HG02571 (cell line): ENCODE measurements at regions not wholly inside any gene's neighbourhood (a gene's known extent, or its start where the extent isn't known, plus 50 kb on each side); places are given as distances from the start of the nearest gene placed in this dataset.
"Not testable (repeated sequence)": the region's sequence is repeated elsewhere in the genome, so short reads cannot be mapped to it uniquely, and the experiment has no call there.

Experiments used
- ATAC-seq: cut with Tn5 transposase; IDR thresholded peaks from one replicate; pipeline ENCODE4 v1.9.1; 2021; ENCODE audit warnings: mild to moderate bottlenecking, moderate library complexity; ENCODE audit not compliant: unreplicated experiment

GRCh38 chr7:150045596-150045995, 171.8 kb downstream of the ATP6V0E2 start:
- ATAC-seq: not testable (repeated sequence)

GRCh38 chr7:150046290-150047194, 172.8 kb downstream of the ATP6V0E2 start:
- not testable (repeated sequence) for ATAC-seq

DNA sequence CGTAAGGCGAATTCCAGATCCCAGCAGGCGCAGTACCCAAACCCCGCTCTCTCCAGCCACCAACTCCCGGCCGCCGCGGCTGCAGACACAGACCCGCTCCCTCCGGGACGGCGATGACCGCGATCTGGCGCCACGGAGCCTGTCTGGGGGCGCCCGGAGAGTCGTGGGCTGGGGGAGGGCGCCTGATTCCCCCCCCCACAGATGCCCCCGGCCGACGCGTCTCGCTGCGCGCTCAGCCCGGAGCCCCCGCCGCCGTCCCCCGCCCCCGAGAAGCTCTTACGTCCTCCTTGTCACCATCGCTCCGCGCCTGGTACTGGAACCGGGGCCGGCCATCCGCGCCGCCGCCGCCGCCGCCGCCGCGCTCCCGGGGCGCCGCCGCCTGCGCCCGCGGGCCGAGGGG, 173.6 kb downstream of the ATP6V0E2 start:
- ATAC-seq: not testable (repeated sequence)

GRCh38 chr7:150047772-150048171, 174.0 kb downstream of the ATP6V0E2 start:
- not testable (repeated sequence) for ATAC-seq

GRCh38 chr7:150048244-150049011, 174.7 kb downstream of the ATP6V0E2 start:
- ATAC-seq: not testable (repeated sequence)

GRCh38 chr7:150049012-150049655, 175.4 kb downstream of the ATP6V0E2 start:
- not testable (repeated sequence) for ATAC-seq

DNA sequence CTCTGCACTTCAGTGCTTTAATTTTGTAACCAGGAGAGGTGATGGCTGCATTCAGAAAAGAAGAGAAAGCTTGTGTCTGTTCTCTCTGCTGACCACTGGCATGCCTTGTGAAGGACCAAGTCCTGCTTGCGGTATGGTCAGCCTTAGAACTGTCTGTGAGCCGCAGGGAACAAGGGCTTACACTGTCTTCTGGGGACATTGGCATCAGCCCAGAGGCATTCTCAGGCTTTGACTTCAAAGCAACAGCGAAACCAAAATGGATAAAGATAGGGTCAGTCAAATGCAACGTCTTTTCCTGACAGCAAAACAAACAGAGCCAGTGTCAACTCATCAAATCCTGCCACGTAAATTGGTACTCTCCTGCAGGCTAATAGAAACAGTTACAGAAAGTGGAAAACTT, 179.6 kb downstream of the ATP6V0E2 start:
- not testable (repeated sequence) for ATAC-seq

DNA sequence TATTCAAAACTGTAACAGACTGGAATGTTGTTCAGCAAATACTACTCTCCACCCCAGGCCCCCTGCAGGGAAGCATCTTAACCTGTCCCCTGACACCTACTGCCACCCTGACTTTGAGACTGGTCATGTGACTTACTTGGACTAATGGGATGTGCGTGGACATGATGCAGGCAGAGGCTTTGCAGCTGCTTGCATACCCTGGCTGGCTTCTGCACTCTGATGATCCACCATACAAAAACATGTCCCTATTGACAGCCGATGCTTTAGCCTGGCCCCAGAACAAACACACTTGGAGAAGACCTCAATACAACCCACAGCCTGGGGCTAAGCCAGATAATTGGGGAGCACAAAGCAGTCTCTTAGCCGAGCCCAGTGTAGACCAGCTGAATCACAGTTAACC, 180.5 kb downstream of the ATP6V0E2 start:
- not testable (repeated sequence) for ATAC-seq

GRCh38 chr7:150060259-150061221, 186.8 kb downstream of the ATP6V0E2 start:
- peak; percentile 99 for ATAC-seq

DNA sequence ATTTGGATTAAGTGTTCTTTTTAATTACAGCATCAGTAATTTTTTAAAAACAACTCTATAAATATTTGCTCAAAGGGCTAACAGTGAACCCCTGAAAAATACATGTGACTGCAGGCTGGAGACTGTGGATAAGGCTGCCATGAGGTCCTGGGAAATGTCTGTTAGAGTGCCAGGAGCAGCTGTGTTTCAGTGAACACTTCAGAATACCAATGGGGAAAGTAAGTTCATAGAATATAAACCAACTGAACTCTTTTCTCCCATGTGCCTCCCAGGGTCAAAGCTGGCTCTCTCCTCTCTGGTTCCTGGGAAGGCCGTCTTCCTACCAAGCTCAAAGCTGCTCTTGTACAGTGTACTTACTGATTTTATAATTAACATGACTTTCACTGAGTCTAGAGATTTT, 189.4 kb downstream of the ATP6V0E2 start:
- ATAC-seq: not testable (repeated sequence)

- not testable (repeated sequence) for ATAC-seq
Observed at GRCh38 chr7:150069555-150070313, 196.0 kb downstream of the ATP6V0E2 start.

- not testable (repeated sequence) for ATAC-seq
Observed at GRCh38 chr7:150077543-150077942, 203.8 kb downstream of the ATP6V0E2 start.

GRCh38 chr7:150081865-150082264, 208.1 kb downstream of the ATP6V0E2 start:
- ATAC-seq: not testable (repeated sequence)

DNA sequence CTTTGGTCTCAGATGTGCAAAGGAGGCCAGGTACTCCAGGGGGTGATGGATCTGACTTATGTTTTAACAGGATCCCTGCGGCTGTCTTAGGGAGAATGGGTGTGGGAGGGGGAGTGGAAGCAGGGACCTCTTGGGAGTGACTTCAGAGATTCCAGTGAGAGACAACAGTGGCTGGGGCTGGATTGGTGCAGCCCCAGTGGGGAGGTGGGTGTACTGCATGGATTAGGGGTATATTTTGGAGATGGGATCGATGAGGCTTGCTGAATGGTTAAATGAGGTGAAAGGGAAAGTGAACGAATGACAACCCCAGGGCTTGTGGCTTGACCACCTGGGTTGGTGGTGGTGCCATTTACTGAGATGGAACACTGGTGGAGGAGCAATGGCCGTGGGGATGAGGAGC, 211.0 kb downstream of the ATP6V0E2 start:
- not testable (repeated sequence) for ATAC-seq

GRCh38 chr7:150087478-150087877, 213.7 kb downstream of the ATP6V0E2 start:
- ATAC-seq: not testable (repeated sequence)

DNA sequence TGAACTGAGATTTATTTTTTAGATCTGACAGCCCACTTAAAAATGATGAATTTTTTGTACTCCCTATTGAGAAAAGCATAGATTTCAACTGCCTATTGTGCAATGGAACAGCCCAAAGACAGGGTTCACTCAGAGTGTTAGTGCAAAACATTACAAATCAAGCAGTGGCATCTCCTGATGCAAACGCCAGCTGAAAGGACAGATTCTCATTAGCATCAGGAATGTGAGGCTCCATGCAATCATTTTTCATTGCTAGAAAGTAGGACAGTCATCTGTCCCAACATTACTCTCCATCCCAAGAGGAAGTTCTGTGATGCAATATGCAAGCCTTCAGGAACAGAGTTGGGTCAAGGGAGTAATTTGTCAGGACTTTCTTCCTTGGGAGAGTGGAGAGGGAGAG, 215.4 kb downstream of the ATP6V0E2 start:
- ATAC-seq: not testable (repeated sequence)

GRCh38 chr7:150090776-150091175, 217.0 kb downstream of the ATP6V0E2 start:
- not testable (repeated sequence) for ATAC-seq

GRCh38 chr7:150093897-150094296, 220.1 kb downstream of the ATP6V0E2 start:
- not testable (repeated sequence) for ATAC-seq
